NCI-H128 (cell line): ENCODE measurements at regions not wholly inside any gene's neighbourhood (a gene's known extent, or its start where the extent isn't known, plus 50 kb on each side); places are given as distances from the start of the nearest gene placed in this dataset.
"Not testable (repeated sequence)": the region's sequence is repeated elsewhere in the genome, so short reads cannot be mapped to it uniquely, and the experiment has no call there.

ENCODE experiments used
- DNase-seq: peaks from one replicate; lab custom pipeline; 2025; ENCODE audit not compliant: unreplicated experiment; lab: John Stamatoyannopoulos, UW

GRCh38 chr6:3920321-3920720, 71.1 kb downstream of the FAM50B start:
- DNase-seq: no peak

GRCh38 chr6:3921663-3922062, 72.5 kb downstream of the FAM50B start:
- no peak for DNase-seq

- DNase-seq: not testable (repeated sequence)
Measured at GRCh38 chr6:3922619-3923018, 73.4 kb downstream of the FAM50B start.

GRCh38 chr6:3925223-3926149, 76.3 kb downstream of the FAM50B start:
- DNase-seq: not testable (repeated sequence)

- no peak for DNase-seq
Measured at GRCh38 chr6:3926150-3926482, 76.9 kb downstream of the FAM50B start.

- DNase-seq: no peak
Measured at GRCh38 chr6:3928111-3928510, 78.9 kb downstream of the FAM50B start.

GRCh38 chr6:3929281-3929798, 80.2 kb downstream of the FAM50B start:
- DNase-seq: no peak

GRCh38 chr6:3937438-3937837, 88.3 kb downstream of the FAM50B start:
- no peak for DNase-seq

GRCh38 chr6:3938715-3939367, 89.7 kb downstream of the FAM50B start:
- DNase-seq: no peak

- DNase-seq: no peak
Measured at GRCh38 chr6:3939368-3939958, 90.3 kb downstream of the FAM50B start.

GRCh38 chr6:3939964-3940363, 90.8 kb downstream of the FAM50B start:
- no peak for DNase-seq

- no peak for DNase-seq
Measured at GRCh38 chr6:3940703-3941102, 91.5 kb downstream of the FAM50B start.

- DNase-seq: no peak
Measured at GRCh38 chr6:3943331-3943765, 94.2 kb downstream of the FAM50B start.

GRCh38 chr6:3944246-3944645, 95.1 kb downstream of the FAM50B start:
- DNase-seq: no peak

- no peak for DNase-seq
Measured at GRCh38 chr6:3946778-3947177, 97.6 kb downstream of the FAM50B start.

- no peak for DNase-seq
Measured at GRCh38 chr6:3948866-3949265, 99.7 kb downstream of the FAM50B start.

GRCh38 chr6:3949521-3949920, 100.3 kb downstream of the FAM50B start:
- DNase-seq: no peak

GRCh38 chr6:3956054-3956453, 106.9 kb downstream of the FAM50B start:
- no peak for DNase-seq

- DNase-seq: no peak
Measured at GRCh38 chr6:3957321-3957720, 108.1 kb downstream of the FAM50B start.

GRCh38 chr6:3958255-3958654, 109.1 kb downstream of the FAM50B start:
- no peak for DNase-seq

- DNase-seq: no peak
Measured at GRCh38 chr6:3959385-3959784, 110.2 kb downstream of the FAM50B start.
